Gastroesophageal sphincter (tissue), 4 donors: ENCODE measurements at regions not wholly inside any gene's neighbourhood (a gene's known extent, or its start where the extent isn't known, plus 50 kb on each side); places are given as distances from the start of the nearest gene placed in this dataset.

ENCODE experiments used
- ATAC-seq: fragments of 150-250 bp; one replicate; pipeline ENCODE4 v1.9.1; 2016; ENCODE audit warnings: mild to moderate bottlenecking, moderate library complexity
- H3K27ac ChIP-seq, 4 donors: fragments of 200-600 bp; sonication (generic) in 3 of 4; 1 replicate in 3 of 4; 2 replicates in 1 of 4; pipeline ENCODE4 v1.5.1; 2016 to 2019
- H3K27me3 ChIP-seq: fragments of 200-600 bp; sonication (generic); one replicate; pipeline ENCODE4 v1.5.1; 2019
- H3K36me3 ChIP-seq, 2 donors: fragments of 200-600 bp; sonication (generic); one replicate each; pipeline ENCODE4 v1.5.1; 2019; ENCODE audit warnings: control low read depth in 1 of 2
- H3K4me1 ChIP-seq, 3 donors: fragments of 200-600 bp; sonication (generic); 1 replicate in 2 of 3; 2 replicates in 1 of 3; pipeline ENCODE4 v1.5.1; 2016 to 2019; ENCODE audit warnings: control low read depth in 2 of 3
- H3K4me3 ChIP-seq, 2 donors: fragments of 200-600 bp; sonication (generic); one replicate each; pipeline ENCODE4 v1.5.1; 2019; ENCODE audit warnings: mild to moderate bottlenecking in 1 of 2, moderate library complexity in 1 of 2
- H3K9me3 ChIP-seq, 3 donors: fragments of 200-600 bp; sonication (generic); one replicate each; pipeline ENCODE4 v1.5.1; 2017 to 2019; ENCODE audit warnings: control low read depth in 2 of 3
- EP300 ChIP-seq: sonication (generic); formaldehyde crosslinking; IDR thresholded peaks from one replicate; pipeline ENCODE4 v1.6.1; 2017; ENCODE audit warnings: antibody characterized with exemption, mild to moderate bottlenecking
- POLR2A ChIP-seq, 2 donors: fragments of 450-650 bp; IDR thresholded peaks; one replicate each; pipeline ENCODE4 v1.6.1; 2017; ENCODE audit warnings: antibody characterized with exemption in 2 of 2, mild to moderate bottlenecking in 2 of 2, moderate library complexity in 1 of 2
- POLR2AphosphoS5 ChIP-seq: sonication (generic); formaldehyde crosslinking; IDR thresholded peaks from one replicate; pipeline ENCODE4 v1.6.1; 2017; ENCODE audit warnings: antibody characterized with exemption
- WGBS, 2 donors: methylation state at CpG; one replicate each; pipeline ENCODE4 v1.1.5; 2018; ENCODE audit warnings: low coverage in 1 of 2; 5-methylcytosine and 5-hydroxymethylcytosine counted together
- TF ChIP-seq, protein P1 (sequence below), 4 experiments: fragments of 200-600 bp in 2 of 4; fragments of 450-650 bp in 2 of 4; sonication (generic) in 1 of 4; IDR thresholded peaks; one replicate each; pipeline ENCODE4 v1.5.1; 2017 to 2019; ENCODE audit warnings: antibody characterized with exemption in 4 of 4, mild to moderate bottlenecking in 2 of 4, moderate library complexity in 2 of 4

DNA sequence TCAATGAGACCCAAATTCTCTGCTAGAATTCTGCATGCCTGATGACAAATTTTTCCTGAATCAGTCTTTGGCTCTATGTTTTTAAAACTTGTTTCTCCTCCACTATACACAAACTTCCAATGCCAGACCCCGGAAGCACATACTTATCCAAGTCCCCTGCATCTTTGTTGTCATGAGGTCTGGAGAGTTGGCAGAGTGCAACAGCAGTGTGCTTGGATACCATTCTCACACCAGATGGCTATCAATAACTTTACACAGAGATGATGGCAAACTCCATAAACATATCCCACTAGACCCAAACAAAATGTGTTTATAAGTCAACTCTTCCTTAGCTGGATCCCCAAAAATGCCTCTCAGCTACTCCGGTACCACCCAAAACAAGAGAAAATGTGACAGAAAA, 337.7 kb upstream of the TRPC7 start:
- H3K36me3 ChIP-seq: no peaks in the 10 kb centered on the region
- WGBS, 2 donors: 85 to 100% methylated on average over 2 of the region's 2 CpGs
- H3K9me3 ChIP-seq: no peaks in the 10 kb centered on the region
- no peaks in the 10 kb centered on the region for H3K4me1 ChIP-seq
- H3K27me3 ChIP-seq: peaks cover 6% of the 10 kb centered on the region
- TF ChIP-seq POLR2AphosphoS5: no peak
- TF ChIP-seq, protein P1, sequence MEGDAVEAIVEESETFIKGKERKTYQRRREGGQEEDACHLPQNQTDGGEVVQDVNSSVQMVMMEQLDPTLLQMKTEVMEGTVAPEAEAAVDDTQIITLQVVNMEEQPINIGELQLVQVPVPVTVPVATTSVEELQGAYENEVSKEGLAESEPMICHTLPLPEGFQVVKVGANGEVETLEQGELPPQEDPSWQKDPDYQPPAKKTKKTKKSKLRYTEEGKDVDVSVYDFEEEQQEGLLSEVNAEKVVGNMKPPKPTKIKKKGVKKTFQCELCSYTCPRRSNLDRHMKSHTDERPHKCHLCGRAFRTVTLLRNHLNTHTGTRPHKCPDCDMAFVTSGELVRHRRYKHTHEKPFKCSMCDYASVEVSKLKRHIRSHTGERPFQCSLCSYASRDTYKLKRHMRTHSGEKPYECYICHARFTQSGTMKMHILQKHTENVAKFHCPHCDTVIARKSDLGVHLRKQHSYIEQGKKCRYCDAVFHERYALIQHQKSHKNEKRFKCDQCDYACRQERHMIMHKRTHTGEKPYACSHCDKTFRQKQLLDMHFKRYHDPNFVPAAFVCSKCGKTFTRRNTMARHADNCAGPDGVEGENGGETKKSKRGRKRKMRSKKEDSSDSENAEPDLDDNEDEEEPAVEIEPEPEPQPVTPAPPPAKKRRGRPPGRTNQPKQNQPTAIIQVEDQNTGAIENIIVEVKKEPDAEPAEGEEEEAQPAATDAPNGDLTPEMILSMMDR (IDR thresholded peaks at IDR 0.05): no peak
- no peak for TF ChIP-seq POLR2A (IDR thresholded peaks at IDR 0.05)
- no peak for TF ChIP-seq EP300
- H3K27ac ChIP-seq: no peak overlapping the region
- no peak overlapping the region for H3K4me3 ChIP-seq
- no peak for ATAC-seq

DNA sequence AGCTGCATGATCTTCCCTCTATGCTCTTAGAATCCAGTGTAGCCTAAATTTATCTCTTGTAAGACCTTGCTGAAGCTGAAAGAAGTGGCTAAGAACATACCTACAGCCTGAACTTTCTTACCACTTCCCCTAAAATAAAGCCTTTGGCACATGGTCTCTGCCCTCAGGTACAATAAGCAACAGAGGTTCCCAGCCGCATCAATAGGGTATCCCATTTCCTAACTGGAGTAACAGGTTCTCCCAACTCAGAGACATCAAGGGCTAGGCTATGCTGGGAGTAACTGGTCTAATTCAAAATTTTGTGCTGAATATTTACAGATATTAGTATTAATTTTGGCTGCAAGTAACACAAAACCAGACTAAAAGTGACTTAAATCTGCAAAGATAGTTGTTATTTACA, 335.8 kb upstream of the TRPC7 start:
- no peak for TF ChIP-seq POLR2AphosphoS5
- TF ChIP-seq EP300: no peak
- Histone ChIP-seq H3K4me1 (no peaks in the 10 kb centered on the region), H3K27me3 (peaks cover 12% of the 10 kb centered on the region), H3K27ac (no peak overlapping the region), H3K4me3 (no peak overlapping the region), H3K9me3 (no peaks in the 10 kb centered on the region), H3K36me3 (no peaks in the 10 kb centered on the region)
- ATAC-seq: no peak
- WGBS, 2 donors: 80% methylated on average over 1 of the region's 1 CpG

DNA sequence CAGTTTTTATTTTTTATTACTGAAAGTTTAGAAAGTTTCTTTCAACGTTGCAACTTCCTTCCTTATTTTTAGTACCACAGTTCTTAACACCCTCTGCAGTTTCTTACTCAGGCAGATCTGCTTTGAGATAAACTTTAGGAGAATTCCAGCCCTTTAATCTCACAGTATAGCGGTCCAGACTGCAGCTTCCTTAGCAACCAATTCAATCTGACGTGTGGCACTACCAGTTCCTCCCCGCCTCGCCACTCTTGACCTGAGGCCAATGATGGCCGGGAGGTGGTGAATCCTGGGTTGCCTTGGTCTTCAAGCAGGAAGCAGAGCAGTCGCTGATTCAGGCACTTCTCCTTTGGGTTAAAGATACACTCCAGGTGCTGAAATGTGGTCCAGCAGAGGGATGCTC, 334.3 kb upstream of the TRPC7 start:
- Histone ChIP-seq H3K36me3 (no peaks in the 10 kb centered on the region), H3K27ac (no peak overlapping the region), H3K27me3 (peaks cover 12% of the 10 kb centered on the region), H3K4me1 (no peaks in the 10 kb centered on the region), H3K4me3 (no peak overlapping the region), H3K9me3 (no peaks in the 10 kb centered on the region)
- 47 to 86% methylated on average over 1 to 5 of the region's 7 CpGs for WGBS, 2 donors
- TF ChIP-seq, protein P1 (IDR thresholded peaks at IDR 0.05): no peak
- TF ChIP-seq POLR2A (IDR thresholded peaks at IDR 0.05) (no peak), EP300 (no peak), POLR2AphosphoS5 (no peak)
- ATAC-seq: no peak

DNA sequence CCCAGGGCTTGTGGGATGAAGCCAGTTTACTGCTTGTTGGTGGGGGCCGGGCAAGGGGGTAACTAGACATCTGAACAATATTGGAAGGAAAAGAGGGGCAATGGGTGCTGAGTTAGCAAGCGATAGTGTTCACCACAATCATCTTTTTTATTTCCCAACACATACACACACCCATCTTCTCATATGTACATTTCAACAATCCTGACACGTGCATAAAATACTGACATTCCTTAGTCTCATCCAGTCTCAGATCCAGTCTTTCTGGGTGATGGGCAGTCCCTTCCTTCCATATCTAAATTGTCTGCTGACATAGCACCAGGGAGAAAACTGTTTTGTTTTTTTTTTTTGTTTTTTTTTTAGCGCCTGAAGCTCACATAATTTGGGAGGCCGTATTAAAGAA, 333.6 kb upstream of the TRPC7 start:
- TF ChIP-seq POLR2A (IDR thresholded peaks at IDR 0.05): no peak
- TF ChIP-seq, protein P1 (IDR thresholded peaks at IDR 0.05): no peak
- no peak for TF ChIP-seq POLR2AphosphoS5
- TF ChIP-seq EP300: no peak
- Histone ChIP-seq H3K4me1 (no peaks in the 10 kb centered on the region), H3K27me3 (peaks cover 12% of the 10 kb centered on the region), H3K9me3 (no peaks in the 10 kb centered on the region), H3K27ac (no peak overlapping the region), H3K4me3 (no peak overlapping the region), H3K36me3 (no peaks in the 10 kb centered on the region)
- WGBS, 2 donors: 71 to 97% methylated on average over 3 to 4 of the region's 5 CpGs
- ATAC-seq: no peak

DNA sequence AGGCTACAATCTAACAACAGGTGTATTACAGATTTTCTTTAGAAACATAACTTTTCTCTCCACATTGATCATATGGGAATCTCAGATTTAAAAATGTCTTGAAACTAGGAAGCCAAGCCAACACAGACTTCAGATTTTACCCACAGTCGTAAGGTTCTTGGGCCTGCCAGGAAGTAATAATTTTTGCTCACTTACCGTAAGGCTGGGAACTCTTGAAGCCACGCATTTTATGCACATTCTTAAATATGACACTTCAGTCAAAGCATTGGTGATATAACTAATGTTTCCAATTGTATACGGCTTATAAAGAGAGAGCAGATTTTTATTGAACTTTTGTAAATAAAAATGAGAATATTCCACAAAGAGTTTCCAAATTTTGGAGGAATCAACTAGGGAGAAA, 328.9 kb upstream of the TRPC7 start:
- WGBS, 2 donors: 47 to 61% methylated on average over 4 of the region's 4 CpGs
- H3K27ac ChIP-seq: no peak overlapping the region
- peaks cover 12% of the 10 kb centered on the region for H3K27me3 ChIP-seq
- H3K9me3 ChIP-seq: peaks cover 0 to 11% (median 0%) of the 10 kb centered on the region in 3 donors
- no peak overlapping the region for H3K4me3 ChIP-seq
- ATAC-seq: no peak
- no peaks in the 10 kb centered on the region for H3K4me1 ChIP-seq
- no peaks in the 10 kb centered on the region for H3K36me3 ChIP-seq
- TF ChIP-seq, protein P1 (IDR thresholded peaks at IDR 0.05): no peak
- no peak for TF ChIP-seq POLR2A (IDR thresholded peaks at IDR 0.05)
- TF ChIP-seq EP300: no peak
- TF ChIP-seq POLR2AphosphoS5: no peak

DNA sequence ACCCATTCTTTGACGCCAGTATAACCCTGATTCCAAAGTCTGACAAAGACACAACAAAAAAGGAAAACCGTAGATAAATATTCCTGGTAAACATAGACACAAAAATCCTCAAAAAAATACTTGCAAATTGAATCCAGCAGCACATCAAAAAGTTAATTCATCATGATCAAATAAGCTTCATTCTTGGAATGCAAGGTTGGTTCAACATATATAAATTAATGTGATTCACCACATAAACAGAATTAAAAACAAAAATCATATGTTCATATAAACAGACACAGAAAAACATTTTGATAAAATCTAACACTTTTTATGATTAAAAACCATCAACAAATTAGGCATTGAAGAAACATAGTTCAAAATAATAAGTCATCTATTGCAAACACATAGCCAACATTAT, 324.2 kb upstream of the TRPC7 start:
- TF ChIP-seq EP300: no peak
- TF ChIP-seq, protein P1 (IDR thresholded peaks at IDR 0.05): no peak
- no peak for TF ChIP-seq POLR2AphosphoS5
- TF ChIP-seq POLR2A (IDR thresholded peaks at IDR 0.05): no peak
- 31 to 33% methylated on average over 2 of the region's 2 CpGs for WGBS, 2 donors
- Histone ChIP-seq H3K4me1 (no peaks in the 10 kb centered on the region), H3K36me3 (no peaks in the 10 kb centered on the region), H3K27me3 (no peaks in the 10 kb centered on the region), H3K9me3 (peaks cover 0 to 41% (median 0%) of the 10 kb centered on the region in 3 donors), H3K4me3 (no peak overlapping the region), H3K27ac (no peak overlapping the region)
- ATAC-seq: no peak
